SIG-M5 treated with dmso at 0.1 percent for 504 hours (cell line): ENCODE measurements at regions not wholly inside any gene's neighbourhood (a gene's known extent, or its start where the extent isn't known, plus 50 kb on each side); places are given as distances from the start of the nearest gene placed in this dataset.

ENCODE experiments used
- DNase-seq: peaks from one replicate; lab custom pipeline; 2025; ENCODE audit not compliant: unreplicated experiment; lab: John Stamatoyannopoulos, UW

- DNase-seq, result no peak
Observed at GRCh38 chr2:42963452-42964068, 171.2 kb upstream of the HAAO start.

- no peak for DNase-seq
Observed at GRCh38 chr2:42962508-42962953, 170.1 kb upstream of the HAAO start.

DNA sequence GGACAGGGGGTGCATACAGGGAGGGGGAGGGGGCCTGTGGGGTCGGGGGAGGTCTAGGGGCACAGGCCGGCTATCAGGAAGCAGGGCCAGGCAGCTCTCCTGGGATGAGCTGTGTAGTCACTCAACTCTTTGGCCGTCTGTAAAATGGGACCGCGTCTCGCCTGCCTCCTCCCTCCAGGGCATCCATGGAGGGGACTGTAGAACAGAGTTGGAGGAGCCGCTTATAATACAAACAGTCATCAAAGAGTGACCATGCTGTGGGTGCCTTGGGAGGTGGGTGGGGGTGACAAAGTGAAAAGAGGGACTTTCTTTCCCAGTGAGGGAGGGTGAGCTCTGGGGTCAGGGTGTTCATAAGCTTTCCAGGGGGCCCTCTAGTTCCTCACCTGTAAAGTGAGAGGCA, 169.6 kb upstream of the HAAO start:
- no peak for DNase-seq

DNA sequence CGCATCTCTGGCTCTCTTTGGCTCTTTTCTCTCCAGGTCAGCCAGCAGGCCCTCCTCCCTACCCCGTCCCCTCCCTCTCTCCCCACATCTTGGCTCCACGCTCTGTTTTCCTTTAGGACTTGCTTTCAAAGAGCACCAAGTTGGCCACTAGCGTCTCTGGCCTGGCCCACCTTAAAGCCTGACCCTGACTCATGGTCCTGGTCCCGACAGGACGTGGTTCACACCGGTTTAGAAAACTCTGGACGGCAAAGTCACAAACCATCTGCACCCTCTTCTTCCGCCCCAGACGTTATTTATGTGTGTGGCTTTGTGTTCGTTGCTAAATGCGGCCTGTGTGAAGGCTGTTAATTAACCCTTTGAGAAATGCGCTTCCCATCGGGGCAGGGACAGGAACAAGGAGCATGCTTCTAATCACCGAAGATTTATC, 169.0 kb upstream of the HAAO start:
- DNase-seq, result peak; percentile 90

DNA sequence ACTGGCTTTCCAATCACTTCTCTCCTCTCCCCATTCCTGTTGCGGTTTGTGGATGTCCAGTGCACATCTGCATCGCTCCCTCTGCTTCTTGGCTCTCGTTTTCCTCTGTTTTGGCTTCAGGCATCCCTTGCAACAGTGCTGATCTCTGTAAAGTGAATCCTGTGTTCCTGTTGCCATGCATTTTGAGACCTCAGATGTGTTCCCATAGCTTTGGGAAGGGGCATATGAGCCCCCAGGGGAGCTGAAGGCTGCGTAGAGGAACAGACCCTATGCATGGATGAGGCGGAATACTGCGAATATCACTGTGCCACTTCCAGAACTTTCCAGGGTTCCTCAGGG, 168.4 kb upstream of the HAAO start:
- no peak for DNase-seq

DNA sequence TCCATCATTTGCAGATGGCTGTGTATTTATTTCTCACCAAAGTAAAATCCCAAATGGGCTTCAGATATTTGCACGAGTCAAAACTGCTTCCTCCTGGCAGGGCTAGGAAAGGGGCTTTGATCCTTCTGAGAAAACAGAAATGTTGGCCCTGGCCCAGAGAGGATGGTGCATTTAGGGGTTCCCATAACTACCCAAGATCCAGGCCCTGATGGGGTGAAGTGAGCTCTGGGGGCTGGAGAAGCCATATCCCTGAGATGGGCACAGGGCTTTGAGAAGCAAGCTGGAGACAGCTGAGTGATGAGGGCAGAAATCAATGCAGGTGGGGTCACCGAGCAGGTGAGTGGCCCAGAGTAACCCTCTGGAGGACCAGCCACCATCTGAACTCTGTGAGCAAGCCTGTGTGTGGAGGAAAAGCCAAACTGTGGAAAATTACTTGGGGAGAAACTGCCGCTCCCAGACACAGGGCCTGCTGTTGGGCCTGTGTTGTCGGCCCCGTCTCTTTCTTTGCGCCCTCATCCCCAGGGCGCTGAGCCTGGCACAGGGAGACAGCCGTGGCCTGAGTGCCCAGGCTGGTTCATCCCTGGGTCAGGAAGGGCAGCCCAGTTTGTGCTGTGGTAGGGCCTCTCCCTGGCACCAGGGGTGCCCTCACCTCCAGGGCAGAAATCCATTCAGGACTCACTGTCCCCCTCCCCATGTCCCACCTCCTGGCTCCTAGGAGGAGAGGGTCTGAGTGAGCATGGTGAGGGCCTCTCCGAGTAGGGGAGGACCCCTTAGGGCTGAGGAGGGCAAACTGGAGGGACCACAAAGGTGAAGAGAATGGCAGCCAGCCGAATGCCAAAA, 167.8 kb upstream of the HAAO start:
- DNase-seq, result no peak

GRCh38 chr2:42959234-42960001, 167.0 kb upstream of the HAAO start:
- peak; percentile 99 for DNase-seq

DNA sequence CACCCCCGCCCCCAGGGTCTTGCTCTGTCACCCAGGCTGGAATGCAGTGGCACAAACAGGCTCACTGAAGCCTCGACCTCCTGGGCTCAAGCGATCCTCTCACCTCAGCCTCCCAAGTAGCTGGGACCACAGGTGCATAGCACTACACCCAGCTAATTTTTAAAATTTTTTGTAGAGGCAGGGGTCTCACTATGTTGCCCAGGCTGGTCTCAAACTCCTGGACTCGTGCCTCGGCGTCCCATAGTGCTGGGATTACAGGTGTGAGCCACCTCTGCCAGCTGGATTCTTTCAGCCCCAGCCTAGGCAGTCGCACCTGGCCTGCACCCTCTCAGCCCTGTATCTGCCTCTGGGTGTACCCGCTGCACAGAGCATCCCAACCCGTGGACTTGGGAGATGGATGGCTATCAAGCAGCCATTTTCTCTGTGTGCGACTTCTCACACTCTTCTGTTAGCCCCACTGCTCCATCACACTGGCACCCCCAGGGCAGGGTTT, 166.4 kb upstream of the HAAO start:
- no peak for DNase-seq

GRCh38 chr2:42957861-42958301, 165.5 kb upstream of the HAAO start:
- no peak for DNase-seq

DNA sequence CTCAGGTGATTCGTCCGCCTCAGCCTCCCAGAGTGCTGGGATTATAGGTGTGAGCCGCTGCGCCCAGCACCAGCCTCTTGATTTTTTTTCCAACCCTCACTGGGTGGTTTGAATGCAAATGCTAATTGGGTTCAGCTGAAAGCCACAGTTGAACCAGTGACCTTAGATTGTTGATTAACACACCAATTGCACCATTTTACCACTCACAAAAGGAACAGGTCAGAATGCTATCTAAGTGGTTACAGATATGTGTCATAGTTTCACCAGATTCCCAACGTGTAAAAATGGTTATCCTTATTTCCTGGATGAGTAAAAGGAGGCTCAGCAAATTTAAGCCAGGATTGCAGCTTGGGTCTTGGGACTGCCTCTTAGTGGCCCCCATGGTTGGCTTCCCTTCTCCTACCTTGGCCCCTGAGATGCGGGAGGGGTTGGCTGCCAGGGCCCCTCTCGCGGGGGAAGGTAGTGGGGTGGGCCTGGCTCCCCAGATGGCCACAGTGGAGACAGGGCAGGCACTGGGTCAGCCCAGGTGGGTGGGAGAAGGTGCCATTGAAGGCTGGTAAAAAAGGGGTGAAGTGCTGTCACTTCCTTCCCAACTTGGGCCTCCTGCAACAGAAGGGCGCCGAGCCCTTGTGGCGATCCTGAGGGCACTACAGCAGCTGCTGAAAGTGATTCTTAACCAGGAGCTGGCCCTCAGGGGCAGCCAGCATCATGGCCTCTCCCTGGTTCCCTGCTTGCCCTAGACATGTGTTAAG, 164.9 kb upstream of the HAAO start:
- peak; percentile 86 for DNase-seq

DNA sequence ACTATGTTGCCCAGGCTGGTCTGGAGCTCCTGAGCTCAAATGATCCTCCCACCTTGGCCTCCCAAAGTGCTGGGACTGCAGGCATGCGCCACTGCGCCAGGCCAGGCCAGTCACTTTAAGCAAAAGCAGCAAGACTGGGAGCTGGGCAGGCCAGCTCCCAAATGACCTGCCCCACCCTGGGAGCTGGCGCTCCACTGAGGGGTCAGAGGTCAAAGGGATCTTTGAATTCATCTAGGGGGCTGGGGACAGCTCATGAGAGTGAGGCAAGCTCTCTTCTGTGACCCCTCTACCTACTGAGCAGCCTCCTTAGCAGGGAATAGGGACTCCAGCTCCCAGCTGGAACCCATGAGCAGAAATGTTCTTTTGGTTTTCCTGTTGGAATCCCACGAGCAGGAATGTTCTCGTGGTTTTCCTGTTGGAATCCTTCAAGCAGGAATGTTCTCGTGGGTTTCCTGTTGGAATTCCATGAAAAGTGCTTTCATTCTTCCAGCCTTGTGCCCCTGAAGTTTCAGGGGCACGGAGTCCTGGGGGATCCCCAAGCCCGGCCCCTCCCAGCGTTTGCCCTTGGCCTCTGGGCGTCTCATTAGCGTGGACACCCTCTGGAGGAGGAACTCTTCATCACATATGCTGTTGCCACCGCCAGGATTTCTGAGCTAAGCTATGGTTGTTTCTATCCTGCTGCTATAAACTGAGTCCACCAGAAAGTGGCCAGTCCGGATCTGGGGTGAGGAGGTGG, 162.0 kb upstream of the HAAO start:
- no peak for DNase-seq

DNA sequence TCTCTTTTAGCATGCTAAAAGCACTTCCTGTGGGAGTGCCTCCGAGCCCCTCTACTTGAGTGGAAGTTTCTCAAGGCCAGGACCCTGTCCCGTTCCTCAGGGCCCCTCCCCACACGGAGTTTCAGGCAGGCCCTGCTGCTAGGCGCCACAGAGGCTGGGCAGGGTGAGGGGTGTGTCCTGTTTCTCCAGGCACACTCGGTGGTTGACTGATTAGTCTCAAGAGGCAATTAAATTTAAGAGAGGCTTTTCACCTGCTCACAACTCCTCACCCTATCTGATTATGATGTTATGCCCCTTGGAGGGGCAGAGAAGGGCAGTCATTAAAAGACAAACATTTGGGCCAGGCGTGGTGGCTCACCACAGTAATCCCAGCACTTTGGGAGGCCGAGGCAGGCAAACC, 160.8 kb upstream of the HAAO start:
- DNase-seq, result no peak

DNA sequence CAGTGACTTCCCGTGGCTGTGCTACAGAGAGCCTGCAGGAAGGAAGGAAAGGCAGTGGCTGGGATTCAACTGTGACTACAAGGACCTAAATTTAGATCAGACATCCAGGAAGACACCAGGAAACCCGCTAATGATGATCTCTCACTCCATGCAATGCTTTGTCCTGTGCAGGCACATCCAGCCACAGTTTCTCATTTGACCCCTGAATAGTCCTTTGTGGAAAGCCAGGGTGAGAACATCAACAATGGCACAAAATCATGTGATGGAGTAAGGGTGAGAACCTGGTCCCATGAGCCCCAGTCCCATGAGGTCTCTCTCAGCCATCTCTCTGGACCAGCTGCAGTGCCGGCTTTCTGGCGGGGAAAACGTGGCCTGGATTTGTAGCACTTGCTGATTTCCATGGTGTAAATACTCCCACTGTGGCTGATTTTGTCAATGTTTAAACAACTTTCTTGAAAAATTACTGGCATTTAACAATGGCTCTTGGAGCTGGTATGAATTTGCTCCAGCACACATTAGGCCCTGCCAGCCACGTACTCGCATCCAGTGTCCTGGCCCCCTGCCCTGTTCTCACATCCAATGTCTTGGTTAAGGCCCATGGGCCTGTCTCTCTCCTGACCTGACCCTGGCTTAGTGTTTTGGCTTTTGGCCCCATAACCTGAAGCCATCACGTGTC, 159.0 kb upstream of the HAAO start:
- no peak for DNase-seq

DNA sequence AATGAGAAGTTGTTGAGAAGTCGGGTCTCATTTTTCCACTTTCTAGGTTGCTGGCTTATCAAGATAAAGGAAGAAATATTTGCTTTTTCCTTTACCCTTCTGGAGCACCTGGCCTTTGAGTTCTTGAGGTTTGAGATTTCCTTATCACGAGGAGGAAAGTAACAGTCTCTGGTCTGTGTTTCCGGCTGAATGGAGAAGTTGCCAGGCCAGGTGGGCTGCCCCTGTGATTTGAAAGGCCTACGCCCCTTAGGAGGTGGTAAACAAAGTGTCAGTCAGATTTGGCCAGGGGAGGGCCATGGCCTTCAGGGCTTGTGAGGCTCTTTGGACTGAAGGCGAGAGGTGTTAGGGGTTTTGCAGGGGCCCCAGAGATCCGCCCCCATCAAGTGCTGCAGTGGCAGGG, 156.7 kb upstream of the HAAO start:
- no peak for DNase-seq

GRCh38 chr2:42947809-42948600, 155.6 kb upstream of the HAAO start:
- peak; percentile 25 for DNase-seq

- DNase-seq, result peak; percentile 22
Observed at GRCh38 chr2:42944779-42945415, 152.5 kb upstream of the HAAO start.

- no peak for DNase-seq
Observed at GRCh38 chr2:42942990-42943493, 150.7 kb upstream of the HAAO start.
